GM23248 (cell line): ENCODE measurements at regions not wholly inside any gene's neighbourhood (a gene's known extent, or its start where the extent isn't known, plus 50 kb on each side); places are given as distances from the start of the nearest gene placed in this dataset.

Source experiments
- DNase-seq: peaks from one replicate; pipeline ENCODE4 v3.0.0-alpha.2; 2015
- H2AFZ ChIP-seq: fragments of 200-600 bp; sonication (generic); 2 replicates; pipeline ENCODE4 v1.6.1; 2016; ENCODE audit warnings: antibody characterized with exemption
- H3F3A ChIP-seq: fragments of 200-600 bp; sonication (generic); 2 replicates; pipeline ENCODE4 v1.6.1; 2016; ENCODE audit warnings: mild to moderate bottlenecking, antibody characterized with exemption, mixed run types; ENCODE audit not compliant: insufficient read depth
- H3K27ac ChIP-seq: fragments of 200-600 bp; sonication (generic); 2 replicates; pipeline ENCODE4 v1.5.1; 2016; ENCODE audit warnings: mild to moderate bottlenecking
- H3K27me3 ChIP-seq: fragments of 200-600 bp; sonication (generic); replicated peaks from 2 replicates; pipeline ENCODE4 v1.6.1; 2016; ENCODE audit warnings: mild to moderate bottlenecking; ENCODE audit not compliant: insufficient read depth
- H3K36me3 ChIP-seq: fragments of 200-600 bp; sonication (generic); 2 replicates; pipeline ENCODE4 v1.6.1; 2016; ENCODE audit warnings: low read depth, mild to moderate bottlenecking
- H3K4me1 ChIP-seq: fragments of 200-600 bp; sonication (generic); 2 replicates; pipeline ENCODE4 v1.6.1; 2016; ENCODE audit warnings: mild to moderate bottlenecking; ENCODE audit not compliant: insufficient read depth
- H3K4me2 ChIP-seq: fragments of 200-600 bp; sonication (generic); one replicate; pipeline ENCODE4 v1.6.1; 2016; ENCODE audit warnings: mild to moderate bottlenecking; ENCODE audit not compliant: unreplicated experiment
- H3K4me3 ChIP-seq: fragments of 200-600 bp; sonication (generic); 2 replicates; pipeline ENCODE4 v1.5.1; 2016; ENCODE audit warnings: mild to moderate bottlenecking
- H3K79me2 ChIP-seq: fragments of 200-600 bp; sonication (generic); 2 replicates; pipeline ENCODE4 v1.6.1; 2016; ENCODE audit warnings: mild to moderate bottlenecking; ENCODE audit not compliant: insufficient read depth
- H3K9ac ChIP-seq: fragments of 200-600 bp; sonication (generic); 2 replicates; pipeline ENCODE4 v1.6.1; 2016; ENCODE audit warnings: mild to moderate bottlenecking
- H3K9me2 ChIP-seq: fragments of 200-600 bp; sonication (generic); 2 replicates; pipeline ENCODE4 v1.6.1; 2016; ENCODE audit warnings: mixed run types, mild to moderate bottlenecking, moderate library complexity; ENCODE audit not compliant: insufficient read depth
- H3K9me3 ChIP-seq: fragments of 200-600 bp; sonication (generic); one replicate; pipeline ENCODE4 v1.6.1; 2017; ENCODE audit warnings: low read depth
- H4K20me1 ChIP-seq: fragments of 200-600 bp; sonication (generic); 2 replicates; pipeline ENCODE4 v1.6.0; 2016; ENCODE audit not compliant: insufficient read depth
- EZH2 ChIP-seq: fragments of 200-600 bp; sonication (generic); IDR thresholded peaks from 2 replicates; pipeline ENCODE4 v1.6.1; 2018; ENCODE audit warnings: antibody characterized with exemption, mild to moderate bottlenecking; ENCODE audit not compliant: insufficient read depth, poor library complexity, severe bottlenecking
- EZH2phosphoT487 ChIP-seq: fragments of 200-600 bp; sonication (generic); IDR thresholded peaks from 2 replicates; pipeline ENCODE4 v1.6.1; 2018; ENCODE audit warnings: antibody characterized with exemption, moderate library complexity, mild to moderate bottlenecking, low read depth; ENCODE audit not compliant: insufficient read depth
- WGBS, 2 experiments: methylation state at CpG; one replicate each; pipeline ENCODE4 v1.1.6; 2015 to 2017; ENCODE audit warnings: low lambda C conversion rate in 2 of 2, low coverage in 1 of 2; ENCODE audit errors: missing lambda C conversion rate in 2 of 2; 5-methylcytosine and 5-hydroxymethylcytosine counted together
- in situ Hi-C: fragments of 300-500 bp; cut with MboI; formaldehyde crosslinking; loops from 2 replicates; pipeline ENCODE4 v1.15.0; 2020

- Histone ChIP-seq H3F3A (no peaks in the 10 kb centered on the region), H3K4me3 (no peak overlapping the region), H3K4me1 (no peaks in the 10 kb centered on the region), H3K27ac (no peak overlapping the region), H3K4me2 (no peak overlapping the region), H4K20me1 (no peaks in the 10 kb centered on the region), H3K36me3 (no peaks in the 10 kb centered on the region), H3K27me3 (no peaks in the 10 kb centered on the region), H3K9me3 (no peaks in the 10 kb centered on the region), H2AFZ (no peak overlapping the region), H3K79me2 (no peaks in the 10 kb centered on the region), H3K9me2 (no peaks in the 10 kb centered on the region), H3K9ac (no peak overlapping the region)
- in situ Hi-C loops, result no loop called here
- WGBS, 2 experiments, result 73 to 75% methylated on average over 2 of the region's 2 CpGs
- TF ChIP-seq EZH2, result no peak
- no peak for TF ChIP-seq EZH2phosphoT487
- DNase-seq, result no peak
Observed at GRCh38 chr3:28089527-28089897, 151.9 kb upstream of the CMC1 start.

GRCh38 chr3:28099296-28099695 is 142.1 kb upstream of the CMC1 start:
- Histone ChIP-seq H3K4me3 (no peak overlapping the region), H3F3A (no peaks in the 10 kb centered on the region), H3K9ac (no peak overlapping the region), H3K4me1 (no peaks in the 10 kb centered on the region), H3K36me3 (no peaks in the 10 kb centered on the region), H3K27me3 (no peaks in the 10 kb centered on the region), H3K9me2 (no peaks in the 10 kb centered on the region), H3K4me2 (no peak overlapping the region), H2AFZ (no peak overlapping the region), H3K9me3 (no peaks in the 10 kb centered on the region), H3K79me2 (no peaks in the 10 kb centered on the region), H4K20me1 (no peaks in the 10 kb centered on the region), H3K27ac (no peak overlapping the region)
- WGBS, 2 experiments, result 50 to 60% methylated on average over 2 of the region's 2 CpGs
- TF ChIP-seq EZH2phosphoT487 (no peak), EZH2 (no peak)
- DNase-seq, result no peak
- in situ Hi-C loops, result no loop called here

- Histone ChIP-seq H3K27ac (no peak overlapping the region), H3K9ac (no peak overlapping the region), H3K4me2 (no peak overlapping the region), H3K27me3 (no peaks in the 10 kb centered on the region), H3F3A (no peaks in the 10 kb centered on the region), H3K9me3 (no peaks in the 10 kb centered on the region), H3K79me2 (no peaks in the 10 kb centered on the region), H2AFZ (no peak overlapping the region), H3K9me2 (no peaks in the 10 kb centered on the region), H3K36me3 (no peaks in the 10 kb centered on the region), H3K4me1 (no peaks in the 10 kb centered on the region), H3K4me3 (no peak overlapping the region), H4K20me1 (no peaks in the 10 kb centered on the region)
- 9 to 26% methylated on average over 1 of the region's 1 CpG for WGBS, 2 experiments
- TF ChIP-seq EZH2, result no peak
- no peak for TF ChIP-seq EZH2phosphoT487
- DNase-seq, result no peak
- in situ Hi-C loops, result no loop called here
Observed at GRCh38 chr3:28101705-28102104, 139.7 kb upstream of the CMC1 start.

- Histone ChIP-seq H3K9ac (no peak overlapping the region), H3K79me2 (no peaks in the 10 kb centered on the region), H4K20me1 (no peaks in the 10 kb centered on the region), H3K27ac (no peak overlapping the region), H3F3A (no peaks in the 10 kb centered on the region), H3K36me3 (no peaks in the 10 kb centered on the region), H2AFZ (no peak overlapping the region), H3K4me3 (no peak overlapping the region), H3K9me2 (0 out of 2 replicates have a peak, but pooled peaks cover 4% of the 10 kb centered on the region), H3K9me3 (no peaks in the 10 kb centered on the region), H3K27me3 (no peaks in the 10 kb centered on the region), H3K4me1 (no peaks in the 10 kb centered on the region), H3K4me2 (no peak overlapping the region)
- no peak for TF ChIP-seq EZH2
- TF ChIP-seq EZH2phosphoT487, result no peak
- no peak for DNase-seq
- in situ Hi-C loops, result no loop called here
- 32 to 33% methylated on average over 3 of the region's 3 CpGs for WGBS, 2 experiments
Observed at GRCh38 chr3:28103861-28104260, 137.6 kb upstream of the CMC1 start.

GRCh38 chr3:28104896-28105534 is 136.4 kb upstream of the CMC1 start:
- Histone ChIP-seq H3K4me3 (no peak overlapping the region), H3K27ac (no peak overlapping the region), H3K36me3 (no peaks in the 10 kb centered on the region), H3K27me3 (no peaks in the 10 kb centered on the region), H3K9me3 (no peaks in the 10 kb centered on the region), H3K79me2 (no peaks in the 10 kb centered on the region), H3K9me2 (0 out of 2 replicates have a peak, but pooled peaks cover 4% of the 10 kb centered on the region), H4K20me1 (no peaks in the 10 kb centered on the region), H2AFZ (no peak overlapping the region), H3K4me2 (no peak overlapping the region), H3F3A (no peaks in the 10 kb centered on the region), H3K4me1 (no peaks in the 10 kb centered on the region), H3K9ac (no peak overlapping the region)
- no peak for DNase-seq
- no peak for TF ChIP-seq EZH2
- no peak for TF ChIP-seq EZH2phosphoT487
- in situ Hi-C loops, result no loop called here
- 44 to 49% methylated on average over 11 of the region's 11 CpGs for WGBS, 2 experiments
